Fibroblast of pulmonary artery (primary cell): ENCODE measurements at regions not wholly inside any gene's neighbourhood (a gene's known extent, or its start where the extent isn't known, plus 50 kb on each side); places are given as distances from the start of the nearest gene placed in this dataset.
"Not testable (repeated sequence)": the region's sequence is repeated elsewhere in the genome, so short reads cannot be mapped to it uniquely, and the experiment has no call there.

ENCODE experiments used
- DNase-seq: peaks from one replicate; pipeline ENCODE4 v3.0.0-alpha.2; 2010; ENCODE audit warnings: low read depth
- H3K4me3 ChIP-seq: replicated peaks from 2 replicates; pipeline ENCODE4 v1.5.1; 2011; ENCODE audit warnings: low read depth, mild to moderate bottlenecking, control low read depth, low read length, moderate library complexity
- CTCF ChIP-seq: IDR thresholded peaks from 2 replicates; pipeline ENCODE4 v1.5.1; 2011; ENCODE audit warnings: mild to moderate bottlenecking, control low read depth, low read length, inconsistent platforms; ENCODE audit errors: missing control alignments

- no peak for TF ChIP-seq CTCF
- DNase-seq = peak; percentile 13
These were observed 412.3 kb downstream of the MAT2B start for GRCh38 chr5:163917747-163918146.

GRCh38 chr5:163934990-163935389 is 429.6 kb downstream of the MAT2B start:
- not testable (repeated sequence) for DNase-seq, H3K4me3 ChIP-seq

More at GRCh38 chr5:163917747-163918146, 412.3 kb downstream of the MAT2B start:
- no peak overlapping the region for H3K4me3 ChIP-seq

DNA sequence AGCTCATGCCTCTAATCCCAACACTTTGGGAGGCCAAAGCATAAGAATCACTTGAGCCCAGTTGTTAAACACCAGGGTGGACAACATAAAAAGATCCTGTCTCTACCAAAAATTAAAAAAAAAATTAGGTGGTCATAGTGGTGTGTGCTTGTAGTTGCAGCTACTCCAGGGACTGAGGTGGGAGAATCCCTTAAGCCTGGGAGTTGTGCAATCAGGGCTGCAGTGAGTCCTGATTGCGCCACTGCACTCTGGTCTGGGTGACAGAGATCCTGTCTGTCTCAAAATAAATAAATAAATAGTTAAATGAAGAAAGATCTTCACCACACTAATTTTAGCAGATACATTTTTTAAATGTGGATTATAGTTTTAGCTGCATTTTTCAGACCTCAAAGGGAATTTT is 433.2 kb downstream of the MAT2B start:
- H3K4me3 ChIP-seq = no peak overlapping the region
- no peak for TF ChIP-seq CTCF
- DNase-seq = peak; percentile 79

DNA sequence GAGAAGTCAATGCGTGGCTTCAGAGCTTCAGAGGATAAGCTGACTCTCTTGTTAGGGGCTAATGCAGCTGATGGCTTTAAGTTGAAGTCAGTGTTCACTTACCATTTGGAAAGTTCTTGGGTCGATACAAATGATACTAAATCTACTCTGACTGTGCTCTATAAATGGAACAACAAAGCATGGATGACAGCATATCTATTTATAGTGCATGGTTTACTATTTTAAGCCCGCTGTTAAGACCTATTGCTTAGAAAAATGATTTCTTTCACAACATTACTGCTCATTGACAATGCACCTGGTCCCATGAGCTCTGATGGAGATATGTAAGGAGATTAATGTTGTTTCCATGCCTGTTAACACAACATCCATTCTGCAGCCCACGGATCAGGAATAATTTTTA is 435.7 kb downstream of the MAT2B start:
- DNase-seq = no peak
- TF ChIP-seq CTCF = no peak
- no peak overlapping the region for H3K4me3 ChIP-seq

- peak; percentile 65 for DNase-seq
- H3K4me3 ChIP-seq = no peak overlapping the region
- TF ChIP-seq CTCF = no peak
These were observed 438.1 kb downstream of the MAT2B start for GRCh38 chr5:163943546-163943945.

- no peak for TF ChIP-seq CTCF
- H3K4me3 ChIP-seq = no peak overlapping the region
- DNase-seq = no peak
These were observed 439.3 kb downstream of the MAT2B start for GRCh38 chr5:163944738-163945137.

GRCh38 chr5:163947848-163948666 is 442.6 kb downstream of the MAT2B start:
- TF ChIP-seq CTCF = no peak
- no peak for DNase-seq
- no peak overlapping the region for H3K4me3 ChIP-seq
